ENCODE measurements at regions not wholly inside any gene's neighbourhood (a gene's known extent, or its start where the extent isn't known, plus 50 kb on each side); places are given as distances from the start of the nearest gene placed in this dataset.

- ChIA-PET CTCF (no interaction called here), POLR2A (no interaction called here)
- Mint-ChIP-seq H3K4me3 (no peak overlapping the region), H3K36me3 (no peaks in the 10 kb centered on the region), H3K27me3 (no peaks in the 10 kb centered on the region), H3K4me1 (ENCODE audit: low read depth) (no peaks in the 10 kb centered on the region), H3K9me3 (no peaks in the 10 kb centered on the region), H3K27ac (no peak overlapping the region)
- DNase-seq = no peak
- intact Hi-C loops (cut with micrococcal nuclease) = no loop called here
Measured at GRCh38 chr3:154783521-154783931, 296.6 kb upstream of the MME start.

- DNase-seq = no peak
- no peak overlapping the region for H3K4me3 Mint-ChIP-seq
- POLR2A ChIA-PET = no interaction called here
- H3K9me3 Mint-ChIP-seq = no peaks in the 10 kb centered on the region
- no peak overlapping the region for H3K27ac Mint-ChIP-seq
- CTCF ChIA-PET = no interaction called here
- intact Hi-C loops (cut with micrococcal nuclease) = no loop called here
- no peaks in the 10 kb centered on the region for H3K36me3 Mint-ChIP-seq
- no peaks in the 10 kb centered on the region for H3K27me3 Mint-ChIP-seq
- no peaks in the 10 kb centered on the region for H3K4me1 Mint-ChIP-seq (ENCODE audit: low read depth)
Measured at GRCh38 chr3:154783061-154783460, 297.1 kb upstream of the MME start.

GRCh38 chr3:154782151-154782550 is 298.0 kb upstream of the MME start:
- no peak for DNase-seq
- Mint-ChIP-seq H3K27me3 (no peaks in the 10 kb centered on the region), H3K4me3 (no peak overlapping the region), H3K36me3 (no peaks in the 10 kb centered on the region), H3K4me1 (ENCODE audit: low read depth) (no peaks in the 10 kb centered on the region), H3K27ac (no peak overlapping the region), H3K9me3 (no peaks in the 10 kb centered on the region)
- intact Hi-C loops (cut with micrococcal nuclease) = no loop called here
- ChIA-PET POLR2A (no interaction called here), CTCF (no interaction called here)

GRCh38 chr3:154781595-154781994 is 298.5 kb upstream of the MME start:
- no peak for DNase-seq
- no peaks in the 10 kb centered on the region for H3K9me3 Mint-ChIP-seq
- no peaks in the 10 kb centered on the region for H3K4me1 Mint-ChIP-seq (ENCODE audit: low read depth)
- H3K4me3 Mint-ChIP-seq = no peak overlapping the region
- POLR2A ChIA-PET = no interaction called here
- CTCF ChIA-PET = no interaction called here
- no peaks in the 10 kb centered on the region for H3K27me3 Mint-ChIP-seq
- no peaks in the 10 kb centered on the region for H3K36me3 Mint-ChIP-seq
- intact Hi-C loops (cut with micrococcal nuclease) = no loop called here
- H3K27ac Mint-ChIP-seq = no peak overlapping the region

GRCh38 chr3:154780263-154780662 is 299.9 kb upstream of the MME start:
- no peak for DNase-seq
- H3K27ac Mint-ChIP-seq = no peak overlapping the region
- intact Hi-C loops (cut with micrococcal nuclease) = no loop called here
- CTCF ChIA-PET = no interaction called here
- POLR2A ChIA-PET = no interaction called here
- no peaks in the 10 kb centered on the region for H3K4me1 Mint-ChIP-seq (ENCODE audit: low read depth)
- H3K4me3 Mint-ChIP-seq = no peak overlapping the region
- H3K27me3 Mint-ChIP-seq = no peaks in the 10 kb centered on the region
- no peaks in the 10 kb centered on the region for H3K9me3 Mint-ChIP-seq
- no peaks in the 10 kb centered on the region for H3K36me3 Mint-ChIP-seq

GRCh38 chr3:154779571-154779970 is 300.5 kb upstream of the MME start:
- no peaks in the 10 kb centered on the region for H3K36me3 Mint-ChIP-seq
- H3K27ac Mint-ChIP-seq = no peak overlapping the region
- POLR2A ChIA-PET = no interaction called here
- H3K4me3 Mint-ChIP-seq = no peak overlapping the region
- CTCF ChIA-PET = no interaction called here
- no peaks in the 10 kb centered on the region for H3K9me3 Mint-ChIP-seq
- intact Hi-C loops (cut with micrococcal nuclease) = no loop called here
- H3K4me1 Mint-ChIP-seq (ENCODE audit: low read depth) = no peaks in the 10 kb centered on the region
- no peaks in the 10 kb centered on the region for H3K27me3 Mint-ChIP-seq
- DNase-seq = no peak

- ChIA-PET CTCF (no interaction called here), POLR2A (no interaction called here)
- no peak overlapping the region for H3K27ac Mint-ChIP-seq
- H3K9me3 Mint-ChIP-seq = no peaks in the 10 kb centered on the region
- H3K36me3 Mint-ChIP-seq = no peaks in the 10 kb centered on the region
- no peak overlapping the region for H3K4me3 Mint-ChIP-seq
- DNase-seq = no peak
- no peaks in the 10 kb centered on the region for H3K4me1 Mint-ChIP-seq (ENCODE audit: low read depth)
- intact Hi-C loops (cut with micrococcal nuclease) = no loop called here
- H3K27me3 Mint-ChIP-seq = no peaks in the 10 kb centered on the region
Measured at GRCh38 chr3:154778057-154778456, 302.1 kb upstream of the MME start.

GRCh38 chr3:154776549-154777225 is 303.4 kb upstream of the MME start:
- intact Hi-C loops (cut with micrococcal nuclease) = no loop called here
- Mint-ChIP-seq H3K27ac (no peak overlapping the region), H3K9me3 (no peaks in the 10 kb centered on the region), H3K4me1 (ENCODE audit: low read depth) (no peaks in the 10 kb centered on the region), H3K27me3 (no peaks in the 10 kb centered on the region), H3K36me3 (no peaks in the 10 kb centered on the region), H3K4me3 (no peak overlapping the region)
- ChIA-PET CTCF (no interaction called here), POLR2A (no interaction called here)
- DNase-seq = no peak

- no peaks in the 10 kb centered on the region for H3K36me3 Mint-ChIP-seq
- CTCF ChIA-PET = no interaction called here
- no peak overlapping the region for H3K4me3 Mint-ChIP-seq
- POLR2A ChIA-PET = no interaction called here
- H3K9me3 Mint-ChIP-seq = peaks cover 3% of the 10 kb centered on the region
- intact Hi-C loops (cut with micrococcal nuclease) = no loop called here
- no peaks in the 10 kb centered on the region for H3K27me3 Mint-ChIP-seq
- H3K27ac Mint-ChIP-seq = no peak overlapping the region
- DNase-seq = no peak
- H3K4me1 Mint-ChIP-seq (ENCODE audit: low read depth) = no peaks in the 10 kb centered on the region
Measured at GRCh38 chr3:154775821-154776548, 304.1 kb upstream of the MME start.

GRCh38 chr3:154766765-154767503 is 313.2 kb upstream of the MME start:
- H3K27ac Mint-ChIP-seq = no peak overlapping the region
- H3K4me1 Mint-ChIP-seq (ENCODE audit: low read depth) = no peaks in the 10 kb centered on the region
- no peak for DNase-seq
- peaks cover 7% of the 10 kb centered on the region for H3K9me3 Mint-ChIP-seq
- POLR2A ChIA-PET = no interaction called here
- H3K4me3 Mint-ChIP-seq = no peak overlapping the region
- no peaks in the 10 kb centered on the region for H3K36me3 Mint-ChIP-seq
- H3K27me3 Mint-ChIP-seq = no peaks in the 10 kb centered on the region
- CTCF ChIA-PET = no interaction called here
- intact Hi-C loops (cut with micrococcal nuclease) = no loop called here

GRCh38 chr3:154764856-154765640 is 315.1 kb upstream of the MME start:
- CTCF ChIA-PET = no interaction called here
- H3K4me1 Mint-ChIP-seq (ENCODE audit: low read depth) = no peaks in the 10 kb centered on the region
- no peaks in the 10 kb centered on the region for H3K36me3 Mint-ChIP-seq
- POLR2A ChIA-PET = no interaction called here
- DNase-seq = no peak
- no peaks in the 10 kb centered on the region for H3K27me3 Mint-ChIP-seq
- H3K9me3 Mint-ChIP-seq = peaks cover 4% of the 10 kb centered on the region
- no peak overlapping the region for H3K4me3 Mint-ChIP-seq
- intact Hi-C loops (cut with micrococcal nuclease) = no loop called here
- no peak overlapping the region for H3K27ac Mint-ChIP-seq

GRCh38 chr3:154762486-154762885 is 317.6 kb upstream of the MME start:
- no peaks in the 10 kb centered on the region for H3K27me3 Mint-ChIP-seq
- peaks cover 4% of the 10 kb centered on the region for H3K9me3 Mint-ChIP-seq
- intact Hi-C loops (cut with micrococcal nuclease) = no loop called here
- no peaks in the 10 kb centered on the region for H3K4me1 Mint-ChIP-seq (ENCODE audit: low read depth)
- H3K27ac Mint-ChIP-seq = no peak overlapping the region
- no peak for DNase-seq
- H3K4me3 Mint-ChIP-seq = no peak overlapping the region
- no peaks in the 10 kb centered on the region for H3K36me3 Mint-ChIP-seq
- POLR2A ChIA-PET = no interaction called here
- CTCF ChIA-PET = no interaction called here

Data from activated CD4-positive, alpha-beta memory T cell treated with anti-CD3 and anti-CD28 coated beads for 36 hours (primary cell).